Transverse colon (tissue), 4 donors: ENCODE measurements at regions not wholly inside any gene's neighbourhood (a gene's known extent, or its start where the extent isn't known, plus 50 kb on each side); places are given as distances from the start of the nearest gene placed in this dataset.

ENCODE experiments used
- EP300 ChIP-seq: sonication (generic); formaldehyde crosslinking; IDR thresholded peaks from one replicate; pipeline ENCODE4 v1.6.1; 2017; ENCODE audit warnings: antibody characterized with exemption, low read depth
- POLR2A ChIP-seq: fragments of 450-650 bp; IDR thresholded peaks from one replicate; pipeline ENCODE4 v1.6.1; 2016; ENCODE audit warnings: antibody characterized with exemption, mild to moderate bottlenecking, moderate library complexity
- POLR2AphosphoS5 ChIP-seq, 3 donors: sonication (generic); formaldehyde crosslinking; IDR thresholded peaks; one replicate each; pipeline ENCODE4 v1.6.1; 2016; ENCODE audit warnings: antibody characterized with exemption in 3 of 3
- TF ChIP-seq, protein P1 (sequence below), 5 experiments: fragments of 200-600 bp in 3 of 5; fragments of 450-650 bp in 2 of 5; sonication (generic) in 3 of 5; IDR thresholded peaks; 1 replicate in 2 of 5; 2 replicates in 3 of 5; pipeline ENCODE4 v1.5.1; 2016 to 2017; ENCODE audit warnings: antibody characterized with exemption in 5 of 5, inconsistent platforms in 3 of 5, mild to moderate bottlenecking in 2 of 5, moderate library complexity in 1 of 5

GRCh38 chr3:35296533-35296932 is 342.8 kb upstream of the ARPP21 start:
- TF ChIP-seq, protein P1, sequence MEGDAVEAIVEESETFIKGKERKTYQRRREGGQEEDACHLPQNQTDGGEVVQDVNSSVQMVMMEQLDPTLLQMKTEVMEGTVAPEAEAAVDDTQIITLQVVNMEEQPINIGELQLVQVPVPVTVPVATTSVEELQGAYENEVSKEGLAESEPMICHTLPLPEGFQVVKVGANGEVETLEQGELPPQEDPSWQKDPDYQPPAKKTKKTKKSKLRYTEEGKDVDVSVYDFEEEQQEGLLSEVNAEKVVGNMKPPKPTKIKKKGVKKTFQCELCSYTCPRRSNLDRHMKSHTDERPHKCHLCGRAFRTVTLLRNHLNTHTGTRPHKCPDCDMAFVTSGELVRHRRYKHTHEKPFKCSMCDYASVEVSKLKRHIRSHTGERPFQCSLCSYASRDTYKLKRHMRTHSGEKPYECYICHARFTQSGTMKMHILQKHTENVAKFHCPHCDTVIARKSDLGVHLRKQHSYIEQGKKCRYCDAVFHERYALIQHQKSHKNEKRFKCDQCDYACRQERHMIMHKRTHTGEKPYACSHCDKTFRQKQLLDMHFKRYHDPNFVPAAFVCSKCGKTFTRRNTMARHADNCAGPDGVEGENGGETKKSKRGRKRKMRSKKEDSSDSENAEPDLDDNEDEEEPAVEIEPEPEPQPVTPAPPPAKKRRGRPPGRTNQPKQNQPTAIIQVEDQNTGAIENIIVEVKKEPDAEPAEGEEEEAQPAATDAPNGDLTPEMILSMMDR (IDR thresholded peaks at IDR 0.05) = no peak
- TF ChIP-seq POLR2AphosphoS5 (IDR thresholded peaks at IDR 0.05) (no peak), POLR2A (no peak), EP300 (no peak)
